ENCODE measurements at regions not wholly inside any gene's neighbourhood (a gene's known extent, or its start where the extent isn't known, plus 50 kb on each side); places are given as distances from the start of the nearest gene placed in this dataset.

- Histone ChIP-seq H3K56ac (ENCODE audit: extremely low read depth, insufficient read depth, low read length) (no peak overlapping the region), H3K14ac (replicated peaks; ENCODE audit: low read depth, low read length) (no peak overlapping the region), H4K91ac (ENCODE audit: insufficient read depth, low read depth, low read length) (no peak overlapping the region), H4K5ac (ENCODE audit: low read depth, low read length) (no peak overlapping the region), H2AK5ac (ENCODE audit: low read depth, low read length) (no peak overlapping the region), H3K36me3 (ENCODE audit: control insufficient read depth, insufficient read depth, low read length) (no peaks in the 10 kb centered on the region), H2BK5ac (ENCODE audit: low read depth, low read length, poor library complexity, severe bottlenecking) (no peak overlapping the region), H2AFZ (replicated peaks; ENCODE audit: low read length, poor library complexity) (no peak overlapping the region), H3K4me3 (ENCODE audit: insufficient read depth, low read depth, low read length) (no peak overlapping the region), H3K27me3 (ENCODE audit: control insufficient read depth, insufficient read depth, low read length) (no peaks in the 10 kb centered on the region), H3K4me2 (ENCODE audit: low read depth, low read length) (no peak overlapping the region), H3K9ac (ENCODE audit: low read depth, low read length) (no peak overlapping the region), H3K9me1 (ENCODE audit: insufficient read depth, low read length) (no peaks in the 10 kb centered on the region), H3K18ac (ENCODE audit: low read depth, low read length) (no peak overlapping the region), H2AK9ac (replicated peaks; ENCODE audit: low read depth, low read length, poor library complexity) (no peak overlapping the region), H3K4me1 (ENCODE audit: control insufficient read depth, insufficient read depth, low read length) (no peaks in the 10 kb centered on the region), H2BK120ac (ENCODE audit: low read depth, low read length) (no peak overlapping the region), H3K23ac (ENCODE audit: low read depth, low read length) (no peak overlapping the region), H2BK15ac (ENCODE audit: low read depth, low read length) (no peak overlapping the region), H2BK20ac (ENCODE audit: low read depth, low read length) (no peak overlapping the region), H3K4ac (ENCODE audit: low read depth, low read length) (no peak overlapping the region), H4K8ac (ENCODE audit: low read depth in 2 of 2, low read length in 2 of 2) (no peak overlapping the region), H4K20me1 (ENCODE audit: insufficient read depth, low read length) (no peaks in the 10 kb centered on the region), H3K27ac (ENCODE audit: insufficient read depth, low read length) (no peak overlapping the region), H3K9me3 (ENCODE audit: control insufficient read depth, insufficient read depth, low read length) (peaks cover 4% of the 10 kb centered on the region), H3K79me1 (ENCODE audit: low read depth in 1 of 2, low read length in 2 of 2) (no peaks in the 10 kb centered on the region)
- ChIA-PET POLR2A (ENCODE audit: unreplicated experiment) (no interaction called here), CTCF (no interaction called here)
- 56% methylated on average over 5 of the region's 7 CpGs; no CpG with 5 or more reads in 1 of the 2 experiments for WGBS, 2 experiments (ENCODE audit: extremely low coverage in 2 of 2, insufficient read length in 1 of 2)
- intact Hi-C loops (cut with micrococcal nuclease) (no loop called here), dilution Hi-C loops (cut with HindIII; ENCODE audit: low sequenced_read_pairs, unreplicated experiment) (no loop called here), in situ Hi-C loops (cut with MboI; ENCODE audit: low sequenced_read_pairs) (no loop called here)
- ATAC-seq (ENCODE audit: low read depth), result no peak
- no TSS peak for BruUV-seq (replicated peaks)
- no peak for DNase-seq
- TF ChIP-seq FOS (IDR thresholded peaks at IDR 0.05; ENCODE audit: low read depth, low read length) (no peak), CTCF (conservative IDR thresholded peaks at IDR 0.05; ENCODE audit: low read depth, low read length) (no peak), RCOR1 (IDR thresholded peaks at IDR 0.05; ENCODE audit: insufficient replicate concordance, low read length) (no peak)
These were observed 93.9 kb upstream of the NPSR1 start for GRCh38 chr7:34564091-34564490.

Data from IMR-90 (cell line).